HG03457 (cell line): ENCODE measurements at regions not wholly inside any gene's neighbourhood (a gene's known extent, or its start where the extent isn't known, plus 50 kb on each side); places are given as distances from the start of the nearest gene placed in this dataset.
"Not testable (repeated sequence)": the region's sequence is repeated elsewhere in the genome, so short reads cannot be mapped to it uniquely, and the experiment has no call there.

Experiments
- ATAC-seq: cut with Tn5 transposase; IDR thresholded peaks from one replicate; pipeline ENCODE4 v1.9.1; 2021; ENCODE audit warnings: moderate number of reproducible peaks; ENCODE audit not compliant: unreplicated experiment

- ATAC-seq = not testable (repeated sequence)
Measured at GRCh38 chr12:9415898-9416297, 191.8 kb downstream of the KLRB1 start.

GRCh38 chr12:9413862-9414261 lies 193.9 kb downstream of the KLRB1 start:
- not testable (repeated sequence) for ATAC-seq

- ATAC-seq = not testable (repeated sequence)
Measured at GRCh38 chr12:9412459-9412858, 195.3 kb downstream of the KLRB1 start.

- ATAC-seq = not testable (repeated sequence)
Measured at GRCh38 chr12:9411616-9412268, 196.0 kb downstream of the KLRB1 start.

GRCh38 chr12:9407425-9407748 lies 199.2 kb upstream of the PZP start:
- ATAC-seq = not testable (repeated sequence)

GRCh38 chr12:9406564-9407424 lies 198.6 kb upstream of the PZP start:
- no peak for ATAC-seq

GRCh38 chr12:9405886-9406563 lies 197.8 kb upstream of the PZP start:
- ATAC-seq = no peak

GRCh38 chr12:9404469-9405260 lies 196.5 kb upstream of the PZP start:
- no peak for ATAC-seq

- no peak for ATAC-seq
Measured at GRCh38 chr12:9404031-9404430, 195.8 kb upstream of the PZP start.

- ATAC-seq = not testable (repeated sequence)
Measured at GRCh38 chr12:9402432-9403040, 194.3 kb upstream of the PZP start.

GRCh38 chr12:9396367-9396766 lies 188.2 kb upstream of the PZP start:
- ATAC-seq = not testable (repeated sequence)

- ATAC-seq = not testable (repeated sequence)
Measured at GRCh38 chr12:9395220-9395619, 187.0 kb upstream of the PZP start.

GRCh38 chr12:9392842-9393241 lies 184.6 kb upstream of the PZP start:
- no peak for ATAC-seq

GRCh38 chr12:9391815-9392214 lies 183.6 kb upstream of the PZP start:
- ATAC-seq = no peak

GRCh38 chr12:9390761-9391160 lies 182.6 kb upstream of the PZP start:
- no peak for ATAC-seq

GRCh38 chr12:9389796-9390195 lies 181.6 kb upstream of the PZP start:
- ATAC-seq = no peak

GRCh38 chr12:9388379-9388778 lies 180.2 kb upstream of the PZP start:
- no peak for ATAC-seq

GRCh38 chr12:9387450-9387849 lies 179.3 kb upstream of the PZP start:
- no peak for ATAC-seq

- no peak for ATAC-seq
Measured at GRCh38 chr12:9383585-9383984, 175.4 kb upstream of the PZP start.

GRCh38 chr12:9381619-9382018 lies 173.4 kb upstream of the PZP start:
- no peak for ATAC-seq

GRCh38 chr12:9380650-9381049 lies 172.5 kb upstream of the PZP start:
- ATAC-seq = no peak
